SK-N-SH (cell line): ENCODE measurements at regions not wholly inside any gene's neighbourhood (a gene's known extent, or its start where the extent isn't known, plus 50 kb on each side); places are given as distances from the start of the nearest gene placed in this dataset.

Experiments used
- CTCF ChIA-PET: fragments of 300-600, 350-600 bp; formaldehyde crosslinking; extraction: SDS; loops from one replicate; lab custom pipeline; 2021; lab: Yijun Ruan, JAX
- POLR2A ChIA-PET: fragments of 350-600 bp; sonication (Branson Sonifier 250); formaldehyde crosslinking; extraction: SDS; loops from one replicate; lab custom pipeline; 2020; ENCODE audit warnings: antibody characterized with exemption, inconsistent platforms; lab: Yijun Ruan, JAX
- DNase-seq: peaks from one replicate; pipeline ENCODE4 v3.0.0; 2012
- H2AFZ ChIP-seq: fragments of 200-600 bp; sonication (generic); 2 replicates; pipeline ENCODE4 v1.8.1; 2016; ENCODE audit warnings: antibody characterized with exemption, mild to moderate bottlenecking, low read depth
- H3F3A ChIP-seq: fragments of 200-600 bp; sonication (generic); replicated peaks from 2 replicates; pipeline ENCODE3; 2016; ENCODE audit warnings: antibody characterized with exemption, mild to moderate bottlenecking; ENCODE audit not compliant: insufficient read depth
- H3K27ac ChIP-seq, 2 experiments: fragments of 200-500 bp in 1 of 2; fragments of 200-600 bp in 1 of 2; sonication (Bioruptor generic) in 1 of 2; sonication (generic), shearing (Covaris generic) in 1 of 2; 2 replicates each; pipeline versions ENCODE4 v1.5.1 to v1.6.1; 2014 to 2016; ENCODE audit warnings: low read depth in 2 of 2, inconsistent platforms in 1 of 2, low read length in 1 of 2, mild to moderate bottlenecking in 1 of 2, mixed read lengths in 1 of 2
- H3K27me3 ChIP-seq: fragments of 200-600 bp; sonication (generic), shearing (Covaris generic); 2 replicates; pipeline ENCODE4 v1.6.1; 2016; ENCODE audit warnings: mixed run types; ENCODE audit not compliant: insufficient read depth
- H3K36me3 ChIP-seq, 2 experiments: fragments of 200-500 bp in 1 of 2; fragments of 200-600 bp in 1 of 2; sonication (Bioruptor generic) in 1 of 2; sonication (generic) in 1 of 2; replicated peaks in 1 of 2; 2 replicates each; pipeline versions ENCODE3 to v1.5.1; 2014 to 2016; ENCODE audit warnings: low read length in 1 of 2, mild to moderate bottlenecking in 1 of 2; ENCODE audit not compliant: insufficient read depth in 2 of 2, control insufficient read depth in 1 of 2
- H3K4me1 ChIP-seq, 2 experiments: fragments of 200-500 bp in 1 of 2; fragments of 200-600 bp in 1 of 2; sonication (Bioruptor generic) in 1 of 2; sonication (generic), shearing (Covaris generic) in 1 of 2; 2 replicates each; pipeline versions ENCODE4 v1.5.1 to v1.6.1; 2014 to 2016; ENCODE audit warnings: low read depth in 1 of 2, low read length in 1 of 2, mixed run types in 1 of 2; ENCODE audit not compliant: insufficient read depth in 2 of 2, control insufficient read depth in 1 of 2
- H3K4me2 ChIP-seq: fragments of 200-600 bp; sonication (generic), shearing (Covaris generic); 2 replicates; pipeline ENCODE4 v1.6.1; 2017; ENCODE audit warnings: mixed run types
- H3K4me3 ChIP-seq, 2 experiments: fragments of 200-500 bp in 1 of 2; fragments of 200-600 bp in 1 of 2; sonication (Bioruptor generic) in 1 of 2; sonication (generic), shearing (Covaris generic) in 1 of 2; 2 replicates each; pipeline versions ENCODE4 v1.5.1 to v1.8.1; 2014 to 2016; ENCODE audit warnings: low read depth in 2 of 2, inconsistent platforms in 1 of 2, low read length in 1 of 2, mild to moderate bottlenecking in 1 of 2, mixed read lengths in 1 of 2, moderate library complexity in 1 of 2
- H3K79me2 ChIP-seq: fragments of 200-600 bp; sonication (generic); 2 replicates; pipeline ENCODE4 v1.8.1; 2017; ENCODE audit warnings: mild to moderate bottlenecking; ENCODE audit not compliant: insufficient read depth
- H3K9ac ChIP-seq: fragments of 200-600 bp; sonication (generic); 2 replicates; pipeline ENCODE4 v1.6.1; 2017; ENCODE audit warnings: mixed run types
- H3K9me2 ChIP-seq: fragments of 200-600 bp; sonication (generic); 2 replicates; pipeline ENCODE4 v1.6.1; 2017; ENCODE audit warnings: mixed run types
- H3K9me3 ChIP-seq: fragments of 200-600 bp; sonication (generic); 2 replicates; pipeline ENCODE4 v1.6.1; 2017; ENCODE audit warnings: mixed run types, mild to moderate bottlenecking, moderate library complexity
- H4K20me1 ChIP-seq: fragments of 200-600 bp; sonication (generic); 2 replicates; pipeline ENCODE4 v1.6.1; 2017; ENCODE audit warnings: mild to moderate bottlenecking, mixed run types; ENCODE audit not compliant: insufficient read depth
- CHD2 ChIP-seq: fragments of 150-350 bp; IDR thresholded peaks from 2 replicates; pipeline ENCODE4 v1.6.1; 2018; ENCODE audit warnings: low read length; ENCODE audit not compliant: partially characterized antibody
- EZH2phosphoT487 ChIP-seq: fragments of 200-600 bp; sonication (generic); IDR thresholded peaks from 2 replicates; pipeline ENCODE4 v1.6.1; 2017; ENCODE audit warnings: low read depth, mixed run types, mild to moderate bottlenecking, antibody characterized with exemption, moderate library complexity, borderline replicate concordance
- FOXJ3 ChIP-seq: sonication (generic); formaldehyde crosslinking; IDR thresholded peaks from 2 replicates; pipeline ENCODE4 v1.5.1; 2020; ENCODE audit warnings: mild to moderate bottlenecking, missing genetic modification reagents
- NFIC ChIP-seq: IDR thresholded peaks from 2 replicates; pipeline ENCODE4 v1.4.0; 2012; ENCODE audit warnings: borderline replicate concordance
- NRF1 ChIP-seq: IDR thresholded peaks from 2 replicates; pipeline ENCODE4 v1.6.1; 2012; ENCODE audit warnings: low read depth, mild to moderate bottlenecking, low read length
- POLR2AphosphoS5 ChIP-seq: IDR thresholded peaks from 2 replicates; pipeline ENCODE4 v1.6.1; 2012; ENCODE audit warnings: low read depth, low read length
- SMC3 ChIP-seq: IDR thresholded peaks from 2 replicates; pipeline ENCODE4 v1.6.1; 2012; ENCODE audit warnings: low read depth, low read length, improper control_type of control experiment
- TCF12 ChIP-seq: IDR thresholded peaks from 2 replicates; pipeline ENCODE4 v1.4.0; 2012
- USF1 ChIP-seq: IDR thresholded peaks from 2 replicates; pipeline ENCODE4 v1.4.0; 2012; ENCODE audit warnings: low read depth, borderline replicate concordance
- YY1 ChIP-seq: IDR thresholded peaks from 2 replicates; pipeline ENCODE4 v1.4.0; 2012; ENCODE audit warnings: low read depth, mild to moderate bottlenecking
- ZBTB33 ChIP-seq: IDR thresholded peaks from 2 replicates; pipeline ENCODE4 v1.4.0; 2012; ENCODE audit warnings: low read depth, borderline replicate concordance
- WGBS: methylation state at CpG from one replicate; pipeline ENCODE4 v1.1.6; 2017; ENCODE audit warnings: low lambda C conversion rate; 5-methylcytosine and 5-hydroxymethylcytosine counted together
- TF ChIP-seq, protein P1 (sequence below): fragments of 150-350 bp; IDR thresholded peaks from 2 replicates; pipeline ENCODE4 v1.6.1; 2017; ENCODE audit warnings: antibody characterized with exemption, low read length, low read depth, borderline replicate concordance
- TF ChIP-seq, protein P2 (sequence below): fragments of 150-350 bp; IDR thresholded peaks from 2 replicates; pipeline ENCODE4 v1.6.1; 2016; ENCODE audit warnings: mild to moderate bottlenecking, low read depth, low read length

- H3K79me2 ChIP-seq = no peaks in the 10 kb centered on the region
These were observed 117.4 kb upstream of the DSEL start for GRCh38 chr18:67633939-67634338.

DNA sequence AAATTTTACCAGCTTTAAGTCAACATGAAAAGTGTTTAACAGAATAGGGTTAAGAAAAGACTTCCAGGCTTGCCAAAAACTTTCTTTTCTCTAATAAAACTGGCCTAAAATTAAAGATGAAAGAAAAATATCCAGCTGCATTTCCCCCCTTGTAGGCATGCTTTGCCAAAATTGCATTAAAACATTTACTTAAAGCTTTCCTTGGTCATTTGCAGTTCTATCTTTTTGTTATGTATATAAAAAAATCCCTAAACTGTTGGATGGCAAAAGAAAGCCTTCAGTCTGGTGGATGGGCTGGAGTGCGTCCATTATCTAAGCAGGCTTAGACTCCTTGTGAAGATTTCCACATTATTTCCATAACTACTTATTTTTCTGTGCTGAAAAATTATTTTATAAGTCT is 105.4 kb upstream of the DSEL start:
- no peak overlapping the region for H3K4me2 ChIP-seq
- H4K20me1 ChIP-seq = no peaks in the 10 kb centered on the region
- no peak overlapping the region for H3K9ac ChIP-seq
- no peaks in the 10 kb centered on the region for H3K9me3 ChIP-seq
- no peaks in the 10 kb centered on the region for H3K27me3 ChIP-seq
- H3F3A ChIP-seq = no peaks in the 10 kb centered on the region
- ChIA-PET CTCF (interaction anchor here (0.6 to 1.3 kb wide), 3 partner anchors 11 to 539 kb away, joined by 3 to 4 read pairs (median 3); no protein-coding TSS in a partner anchor), POLR2A (no interaction called here)
- H3K36me3 ChIP-seq = no peaks in the 10 kb centered on the region
- no peak overlapping the region for H3K27ac ChIP-seq
- no peaks in the 10 kb centered on the region; a peak in 1 of 4 replicates for H3K4me1 ChIP-seq
- H3K4me3 ChIP-seq = no peak overlapping the region
- no peaks in the 10 kb centered on the region for H3K9me2 ChIP-seq
- no peaks in the 10 kb centered on the region for H3K79me2 ChIP-seq
- 87% methylated on average over 1 of the region's 1 CpG for WGBS
- TF ChIP-seq NRF1 (no peak), TCF12 (no peak), EZH2phosphoT487 (no peak), USF1 (no peak), POLR2AphosphoS5 (no peak)
- TF ChIP-seq, protein P1, sequence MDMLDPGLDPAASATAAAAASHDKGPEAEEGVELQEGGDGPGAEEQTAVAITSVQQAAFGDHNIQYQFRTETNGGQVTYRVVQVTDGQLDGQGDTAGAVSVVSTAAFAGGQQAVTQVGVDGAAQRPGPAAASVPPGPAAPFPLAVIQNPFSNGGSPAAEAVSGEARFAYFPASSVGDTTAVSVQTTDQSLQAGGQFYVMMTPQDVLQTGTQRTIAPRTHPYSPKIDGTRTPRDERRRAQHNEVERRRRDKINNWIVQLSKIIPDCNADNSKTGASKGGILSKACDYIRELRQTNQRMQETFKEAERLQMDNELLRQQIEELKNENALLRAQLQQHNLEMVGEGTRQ = no peak
- no peak overlapping the region for H2AFZ ChIP-seq
- no peak for DNase-seq

More at GRCh38 chr18:67633939-67634338, 117.4 kb upstream of the DSEL start:
- 87% methylated on average over 6 of the region's 6 CpGs for WGBS
- Histone ChIP-seq H3K4me3 (no peak overlapping the region), H3K9ac (no peak overlapping the region)
- TF ChIP-seq ZBTB33 (no peak), YY1 (no peak), USF1 (no peak), FOXJ3 (CRISPR knock-in tag) (no peak), SMC3 (no peak), CHD2 (no peak), NFIC (no peak)
- TF ChIP-seq, protein P2, sequence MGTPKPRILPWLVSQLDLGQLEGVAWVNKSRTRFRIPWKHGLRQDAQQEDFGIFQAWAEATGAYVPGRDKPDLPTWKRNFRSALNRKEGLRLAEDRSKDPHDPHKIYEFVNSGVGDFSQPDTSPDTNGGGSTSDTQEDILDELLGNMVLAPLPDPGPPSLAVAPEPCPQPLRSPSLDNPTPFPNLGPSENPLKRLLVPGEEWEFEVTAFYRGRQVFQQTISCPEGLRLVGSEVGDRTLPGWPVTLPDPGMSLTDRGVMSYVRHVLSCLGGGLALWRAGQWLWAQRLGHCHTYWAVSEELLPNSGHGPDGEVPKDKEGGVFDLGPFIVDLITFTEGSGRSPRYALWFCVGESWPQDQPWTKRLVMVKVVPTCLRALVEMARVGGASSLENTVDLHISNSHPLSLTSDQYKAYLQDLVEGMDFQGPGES = no peak
- TF ChIP-seq, all 33 proteins: peak for 0
- H3K27me3 ChIP-seq = no peaks in the 10 kb centered on the region
- POLR2A ChIA-PET = no interaction called here
- H3K4me2 ChIP-seq = no peak overlapping the region
- H4K20me1 ChIP-seq = no peaks in the 10 kb centered on the region
- no peak overlapping the region for H2AFZ ChIP-seq
- CTCF ChIA-PET = interaction anchor here (1.5 to 1.6 kb wide), 2 partner anchors 10 to 120 kb away, joined by 4 read pairs; no protein-coding TSS in a partner anchor
- no peak overlapping the region for H3K27ac ChIP-seq
- no peaks in the 10 kb centered on the region; a peak in 1 of 4 replicates for H3K4me1 ChIP-seq
- no peaks in the 10 kb centered on the region for H3F3A ChIP-seq
- no peaks in the 10 kb centered on the region for H3K36me3 ChIP-seq
- DNase-seq = no peak
- H3K9me2 ChIP-seq = no peaks in the 10 kb centered on the region
- no peaks in the 10 kb centered on the region for H3K9me3 ChIP-seq
